DMS114 treated with DMSO at 0.1 percent for 48 hours (cell line): ENCODE measurements at regions not wholly inside any gene's neighbourhood (a gene's known extent, or its start where the extent isn't known, plus 50 kb on each side); places are given as distances from the start of the nearest gene placed in this dataset.

Experiments
- DNase-seq: peaks from one replicate; lab custom pipeline; 2025; ENCODE audit not compliant: unreplicated experiment; lab: John Stamatoyannopoulos, UW

DNA sequence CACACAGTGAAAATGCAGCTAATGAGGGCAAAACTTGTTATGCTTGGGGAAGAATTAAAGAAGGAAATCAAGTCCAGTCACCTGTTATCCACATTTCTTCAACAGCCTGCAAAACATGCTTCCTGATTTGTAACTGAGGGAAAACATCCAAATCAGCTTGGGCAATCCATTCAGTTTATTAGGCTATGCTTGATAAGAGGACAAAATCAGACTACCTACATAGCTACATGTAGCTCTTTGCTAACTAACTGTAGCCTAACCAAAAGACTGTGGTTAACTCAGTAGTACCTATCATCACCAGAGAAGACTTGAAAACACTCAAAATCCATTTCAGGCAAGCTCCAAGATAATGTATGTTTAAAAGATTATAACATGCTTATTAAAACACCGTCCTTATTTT lies 436.4 kb downstream of the SHQ1 start:
- no peak for DNase-seq

GRCh38 chr3:72411126-72411525 lies 437.1 kb downstream of the SHQ1 start:
- DNase-seq, result no peak

DNA sequence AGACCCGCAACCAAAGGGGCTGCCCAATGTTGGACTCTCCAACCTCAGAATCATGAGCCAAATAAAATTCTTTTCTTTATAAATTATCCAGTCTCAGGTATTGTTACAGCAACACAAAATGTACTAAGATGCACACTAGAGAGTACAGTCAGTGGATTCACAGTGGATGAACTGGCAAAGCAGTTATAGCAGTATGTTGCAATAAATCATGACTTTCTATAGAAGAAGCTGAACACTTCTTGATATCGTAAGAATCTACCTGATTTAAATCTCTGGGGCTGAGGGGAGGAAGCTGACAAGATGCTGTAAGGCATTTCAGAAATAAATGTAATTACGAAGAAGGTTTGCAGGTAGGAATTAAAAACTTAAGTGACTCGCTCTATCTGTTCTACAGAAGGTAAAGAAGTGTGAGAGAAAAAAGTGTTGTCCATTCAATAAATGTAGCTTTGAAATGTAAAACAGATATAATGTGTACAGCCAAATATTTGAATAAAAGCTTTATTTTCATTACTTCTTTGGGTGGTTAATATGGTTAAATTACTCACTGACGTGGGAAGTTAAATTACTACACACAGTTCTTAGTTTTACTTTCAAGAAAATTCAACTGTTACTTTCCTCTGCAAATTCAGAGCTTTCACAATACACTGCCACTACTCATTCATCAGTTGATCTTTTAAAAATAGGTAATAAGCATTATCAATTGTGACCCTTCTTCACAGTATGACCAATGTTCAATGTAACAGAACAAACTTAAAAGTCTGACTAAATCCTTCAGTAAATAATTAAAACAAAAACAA lies 439.1 kb downstream of the SHQ1 start:
- DNase-seq, result no peak

- no peak for DNase-seq
Observed at GRCh38 chr3:72407766-72408165, 440.5 kb downstream of the SHQ1 start.

DNA sequence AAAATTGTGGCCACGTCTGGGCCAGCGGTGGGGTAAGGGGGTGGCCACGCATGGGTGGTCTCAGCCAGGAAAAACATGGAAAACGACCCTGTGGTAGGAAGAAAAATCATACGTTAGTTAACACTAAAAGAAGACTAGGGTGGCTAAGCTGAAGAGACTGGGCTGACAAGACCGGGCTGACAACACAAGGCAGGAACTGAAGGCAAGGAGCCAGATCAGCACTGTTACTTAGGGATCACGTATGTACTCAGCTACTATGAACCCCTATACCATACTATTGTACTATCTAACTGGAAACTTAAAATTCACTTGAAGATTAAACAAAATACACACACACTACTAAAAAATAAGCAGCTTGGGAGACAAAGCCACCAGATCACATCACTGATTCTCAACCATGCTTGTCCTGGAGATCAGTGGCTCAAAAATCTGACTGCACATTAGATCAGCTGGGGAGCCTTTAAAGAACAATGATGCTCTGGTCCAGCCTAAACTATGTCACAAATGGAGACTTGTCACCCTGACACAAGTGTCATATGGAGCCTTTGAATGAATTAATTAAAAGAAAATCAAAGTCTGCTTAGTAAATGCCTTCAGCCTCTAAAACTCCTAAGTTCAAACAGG lies 442.2 kb downstream of the SHQ1 start:
- no peak for DNase-seq

GRCh38 chr3:72401005-72401545 lies 447.2 kb downstream of the SHQ1 start:
- DNase-seq, result no peak

GRCh38 chr3:72398781-72399180 lies 449.5 kb downstream of the SHQ1 start:
- DNase-seq, result no peak

DNA sequence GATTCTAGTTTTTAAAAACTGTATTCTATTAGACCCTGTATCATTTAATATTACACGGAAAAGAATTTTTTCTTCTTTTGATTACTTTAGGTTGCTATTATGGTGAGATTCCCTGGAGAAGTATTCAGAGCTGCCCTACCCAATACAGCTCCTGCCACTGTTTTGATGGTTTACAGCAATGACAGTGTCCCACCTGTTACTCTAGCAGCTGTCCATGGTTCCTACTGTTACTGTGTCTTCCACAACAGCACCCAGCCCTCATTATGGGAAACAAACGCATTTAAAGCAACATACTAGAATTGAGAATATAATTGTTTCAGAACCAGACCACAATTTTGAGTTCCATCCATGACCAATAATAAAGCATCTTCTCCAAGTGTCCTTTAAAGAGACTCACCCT lies 450.7 kb downstream of the SHQ1 start:
- no peak for DNase-seq

DNA sequence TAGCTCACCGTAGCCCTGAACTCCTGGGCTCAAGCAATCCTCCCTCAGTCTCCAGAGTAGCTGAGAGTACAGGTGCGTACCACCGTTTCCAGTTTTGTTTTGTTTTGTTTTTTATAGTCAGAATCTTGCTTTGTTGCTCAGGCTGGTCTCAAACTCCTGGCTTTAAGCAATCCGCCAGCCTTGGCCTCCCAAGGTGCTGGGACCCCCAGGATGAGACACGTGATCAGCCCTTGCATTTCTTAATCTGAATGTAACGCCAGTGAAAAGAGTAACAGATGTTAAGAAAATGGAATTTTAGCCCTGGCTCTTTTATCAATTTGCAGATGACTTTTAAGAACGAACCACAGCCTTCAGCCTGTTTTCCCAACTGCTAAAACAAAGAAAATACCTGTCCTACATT lies 451.3 kb downstream of the SHQ1 start:
- no peak for DNase-seq

- DNase-seq, result no peak
Observed at GRCh38 chr3:72395776-72396311, 452.4 kb downstream of the SHQ1 start.

GRCh38 chr3:72393455-72393854 lies 454.8 kb downstream of the SHQ1 start:
- no peak for DNase-seq

DNA sequence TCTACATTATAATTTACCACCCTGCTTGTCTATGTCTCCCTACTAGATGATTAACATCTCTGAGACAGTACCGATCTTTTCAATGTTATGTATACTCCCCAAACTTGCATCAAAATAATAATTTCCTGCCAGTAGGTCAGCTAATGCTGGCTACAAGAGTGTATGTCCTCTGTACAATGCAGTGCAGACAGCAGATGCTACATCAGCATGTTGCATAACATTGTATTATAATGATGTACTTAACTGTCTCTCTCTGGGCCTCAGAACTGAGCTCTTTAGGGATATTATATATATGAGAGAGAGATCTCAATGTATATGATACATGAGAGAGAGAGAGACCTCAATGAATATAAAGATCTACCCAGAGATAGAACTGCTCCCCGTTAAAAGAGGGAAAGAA lies 456.6 kb downstream of the SHQ1 start:
- DNase-seq, result no peak

DNA sequence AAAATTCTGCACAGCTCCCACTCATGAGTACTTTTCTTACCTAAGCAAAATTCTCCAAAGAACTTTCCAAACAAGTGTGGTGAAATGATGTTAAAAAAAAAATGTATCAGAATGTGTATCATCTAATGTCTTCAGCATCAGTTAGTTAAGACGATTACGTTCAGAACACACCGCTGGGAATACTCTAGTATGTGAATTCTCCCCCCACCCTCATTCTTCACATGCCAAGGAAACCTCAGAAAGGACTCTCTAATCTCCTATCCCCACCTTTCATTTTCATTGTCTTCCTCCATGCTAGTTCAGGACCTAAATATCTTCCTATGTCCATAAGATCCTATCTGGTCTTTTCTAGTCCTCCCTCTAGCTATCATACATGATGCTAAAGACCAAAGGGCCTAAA lies 457.4 kb downstream of the SHQ1 start:
- DNase-seq, result no peak

GRCh38 chr3:72388644-72389043 lies 459.6 kb downstream of the SHQ1 start:
- no peak for DNase-seq

GRCh38 chr3:72388117-72388516 lies 460.1 kb downstream of the SHQ1 start:
- no peak for DNase-seq

DNA sequence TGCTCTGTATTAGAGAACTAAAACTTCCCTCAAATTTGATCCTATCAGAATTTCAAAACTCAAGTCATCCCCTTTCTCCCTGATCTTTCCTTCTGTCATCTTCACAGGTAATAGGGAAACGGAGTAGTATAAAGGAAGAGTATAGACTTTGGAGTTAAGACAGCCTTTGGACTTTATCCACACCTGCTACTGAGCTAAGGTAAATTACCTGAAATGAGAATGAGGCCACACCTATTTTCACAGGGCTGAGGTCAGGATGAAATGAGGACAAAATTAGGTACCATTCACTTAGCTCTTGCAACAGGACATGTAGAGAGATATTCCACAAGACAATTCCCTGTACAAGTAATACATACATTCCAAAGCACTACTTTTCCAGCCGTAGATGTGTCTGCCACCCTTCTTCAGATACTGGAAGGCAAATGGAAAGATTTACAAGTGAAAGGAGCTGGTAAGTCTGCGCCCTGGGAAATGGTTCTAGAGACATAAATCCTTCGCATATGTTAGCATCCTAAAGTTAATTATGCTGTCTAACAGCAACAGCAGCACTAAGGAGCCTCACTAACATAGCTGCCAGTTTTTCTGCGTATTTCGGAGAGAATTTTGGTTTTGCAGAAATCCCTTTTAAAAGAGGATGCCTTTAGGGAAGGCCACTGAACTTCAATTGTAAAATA lies 461.8 kb downstream of the SHQ1 start:
- DNase-seq, result no peak

- DNase-seq, result no peak
Observed at GRCh38 chr3:72385167-72385566, 463.1 kb downstream of the SHQ1 start.

- DNase-seq, result no peak
Observed at GRCh38 chr3:72384602-72385001, 463.6 kb downstream of the SHQ1 start.

- no peak for DNase-seq
Observed at GRCh38 chr3:72383883-72384282, 464.4 kb downstream of the SHQ1 start.

DNA sequence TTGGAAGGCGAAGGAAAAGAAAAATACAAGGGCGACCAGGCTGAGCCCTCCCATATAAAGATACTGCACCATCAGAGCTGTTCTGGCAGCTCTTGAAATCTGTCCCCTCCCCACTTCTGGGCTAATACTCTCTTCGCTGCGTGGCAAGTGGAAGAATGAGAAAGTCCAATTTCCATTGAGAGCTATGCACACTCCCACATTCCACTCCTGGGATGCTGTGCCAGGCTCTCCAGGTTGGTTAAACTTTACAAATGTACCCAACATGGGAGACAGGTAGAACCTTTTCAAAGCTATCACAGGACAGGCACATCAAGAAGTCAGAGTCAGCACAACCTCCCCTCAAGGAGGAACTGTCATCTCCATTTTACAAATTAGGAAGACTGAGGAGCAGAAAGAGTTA lies 465.0 kb downstream of the SHQ1 start:
- DNase-seq, result no peak

DNA sequence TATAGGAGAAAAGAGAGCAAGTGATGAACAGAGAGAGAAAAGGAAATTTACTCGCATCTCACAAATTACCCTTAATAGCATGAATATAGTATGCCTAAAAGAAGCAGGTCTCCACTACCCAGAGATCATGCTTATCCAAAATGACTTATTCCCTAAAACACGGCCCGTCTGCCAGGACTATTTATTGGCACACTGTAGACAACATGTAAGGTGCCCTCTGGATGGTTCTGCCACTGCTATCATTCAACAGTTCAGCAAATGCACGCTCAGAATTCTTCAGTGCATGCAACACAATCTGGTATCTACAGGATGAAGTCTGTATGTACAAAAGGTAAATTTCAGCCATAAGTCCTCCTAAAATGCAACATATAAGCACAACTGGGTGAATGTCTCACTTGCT lies 465.8 kb downstream of the SHQ1 start:
- no peak for DNase-seq

- no peak for DNase-seq
Observed at GRCh38 chr3:72381584-72381983, 466.7 kb downstream of the SHQ1 start.
